NB4 (cell line): ENCODE measurements at regions not wholly inside any gene's neighbourhood (a gene's known extent, or its start where the extent isn't known, plus 50 kb on each side); places are given as distances from the start of the nearest gene placed in this dataset.

Source experiments
- DNase-seq: peaks from one replicate; pipeline ENCODE4 v3.0.0; 2010; ENCODE audit warnings: low read depth
- H3K4me3 ChIP-seq: one replicate; pipeline ENCODE4 v1.5.1; 2011; ENCODE audit warnings: mild to moderate bottlenecking, low read depth, low read length, moderate library complexity
- CTCF ChIP-seq: IDR thresholded peaks from one replicate; pipeline ENCODE4 v1.5.1; 2012; ENCODE audit warnings: low read depth, low read length
- MAX ChIP-seq: IDR thresholded peaks from 2 replicates; pipeline ENCODE4 v1.6.1; 2011; ENCODE audit warnings: low read depth, low read length
- MYC ChIP-seq: IDR thresholded peaks from 2 replicates; pipeline ENCODE4 v1.6.1; 2011; ENCODE audit warnings: low read depth, low read length
- POLR2A ChIP-seq: IDR thresholded peaks from 2 replicates; pipeline ENCODE4 v1.6.1; 2011; ENCODE audit warnings: mild to moderate bottlenecking; ENCODE audit not compliant: insufficient read length; ENCODE audit errors: extremely low read depth

GRCh38 chr10:55786461-55787050, 574.5 kb downstream of the ZWINT start:
- no peak overlapping the region for H3K4me3 ChIP-seq
- DNase-seq: no peak
- TF ChIP-seq MAX (no peak), POLR2A (no peak), CTCF (no peak), MYC (no peak)

- no peak overlapping the region for H3K4me3 ChIP-seq
- TF ChIP-seq POLR2A: no peak
- TF ChIP-seq MAX: no peak
- no peak for TF ChIP-seq CTCF
- no peak for TF ChIP-seq MYC
- DNase-seq: no peak
Measured at GRCh38 chr10:55782181-55782580, 578.9 kb downstream of the ZWINT start.

- no peak for DNase-seq
- no peak overlapping the region for H3K4me3 ChIP-seq
- no peak for TF ChIP-seq POLR2A
- no peak for TF ChIP-seq MAX
- no peak for TF ChIP-seq CTCF
- TF ChIP-seq MYC: no peak
Measured at GRCh38 chr10:55766212-55766611, 594.8 kb downstream of the ZWINT start.

- no peak for DNase-seq
- H3K4me3 ChIP-seq: no peak overlapping the region
- no peak for TF ChIP-seq POLR2A
- no peak for TF ChIP-seq CTCF
- TF ChIP-seq MAX: no peak
- TF ChIP-seq MYC: no peak
Measured at GRCh38 chr10:55750458-55750857, 610.6 kb downstream of the ZWINT start.

- DNase-seq: no peak
- H3K4me3 ChIP-seq: no peak overlapping the region
- TF ChIP-seq MYC (no peak), POLR2A (no peak), CTCF (no peak), MAX (no peak)
Measured at GRCh38 chr10:55747244-55747643, 613.8 kb downstream of the ZWINT start.

- TF ChIP-seq MAX (no peak), CTCF (no peak), MYC (no peak), POLR2A (no peak)
- DNase-seq: no peak
- H3K4me3 ChIP-seq: no peak overlapping the region
Measured at GRCh38 chr10:55746002-55746401, 615.1 kb downstream of the ZWINT start.
